Adrenal gland (tissue), 9 donors: ENCODE measurements at regions not wholly inside any gene's neighbourhood (a gene's known extent, or its start where the extent isn't known, plus 50 kb on each side); places are given as distances from the start of the nearest gene placed in this dataset.

Source experiments
- DNase-seq, 7 donors: peaks; one replicate each; pipeline ENCODE4 v3.0.0-alpha.2; 2019 to 2020
- H3K27ac ChIP-seq, 5 donors: fragments of 200-600 bp; sonication (generic) in 4 of 5; 1 replicate in 3 of 5; 2 replicates in 2 of 5; pipeline versions ENCODE4 v1.5.1 to v1.8.0; 2016 to 2020; ENCODE audit warnings: mild to moderate bottlenecking in 1 of 5
- H3K27me3 ChIP-seq: fragments of 200-600 bp; 2 replicates; pipeline ENCODE4 v1.8.0; 2021
- H3K36me3 ChIP-seq, 2 donors: fragments of 200-600 bp; replicated peaks in 1 of 2; 1 replicate in 1 of 2; 2 replicates in 1 of 2; pipeline versions ENCODE4 v1.5.1 to v1.8.0; 2018 to 2022
- H3K4me1 ChIP-seq, 2 donors: fragments of 200-600 bp; replicated peaks in 1 of 2; 1 replicate in 1 of 2; 2 replicates in 1 of 2; pipeline versions ENCODE4 v1.5.1 to v1.8.0; 2018 to 2021
- H3K4me3 ChIP-seq, 4 donors: fragments of 200-600 bp; sonication (generic) in 3 of 4; one replicate each; pipeline ENCODE4 v1.5.1; 2016 to 2018
- H3K9me3 ChIP-seq, 3 donors: fragments of 200-600 bp; sonication (generic) in 1 of 3; replicated peaks in 1 of 3; 1 replicate in 2 of 3; 2 replicates in 1 of 3; pipeline versions ENCODE4 v1.5.1 to v1.8.0; 2016 to 2021
- CTCF ChIP-seq, 6 experiments: fragments of 450-650 bp in 4 of 6; fragments of 200-600 bp in 2 of 6; sonication (generic) in 1 of 6; IDR thresholded peaks; 1 replicate in 5 of 6; 2 replicates in 1 of 6; pipeline versions ENCODE4 v1.5.1 to v1.8.0; 2016 to 2021; ENCODE audit warnings: antibody characterized with exemption in 6 of 6, mild to moderate bottlenecking in 2 of 6, moderate library complexity in 1 of 6
- POLR2A ChIP-seq, 2 donors: fragments of 450-650 bp; IDR thresholded peaks; one replicate each; pipeline ENCODE4 v1.6.1; 2017; ENCODE audit warnings: antibody characterized with exemption in 2 of 2, mild to moderate bottlenecking in 2 of 2, moderate library complexity in 1 of 2
- WGBS, 4 donors: extraction: QIAGEN DNeasy Blood & Tissue Kit in 2 of 4; methylation state at CpG; one replicate each; pipeline versions ENCODE4 v1.1.5 to v1.1.7; 2013 to 2017; 5-methylcytosine and 5-hydroxymethylcytosine counted together
- intact Hi-C, 2 donors: fragments of 100-400 bp; cut with DNase I; formaldehyde crosslinking; loops; one replicate each; pipeline versions ENCODE4 v1.14.1 to v1.15.0; 2022 to 2023
- donor health status: healthy with polysubstance abuse.
- donor health status: Bipolar disorder and iron deficiency.
- donor health status: DM: yes; HTN: yes; CAD: no.
- donor health status: DM: no; HTN: no; CAD: no.
- donor health status: DM: no; HTN: no; CAD: no.

- intact Hi-C loops, result no loop called here
- H3K4me3 ChIP-seq, result no peak overlapping the region
- WGBS, 4 donors, result 78 to 88% (median 83%) methylated on average over 2 of the region's 2 CpGs
- no peak overlapping the region for H3K27ac ChIP-seq
- H3K27me3 ChIP-seq, result no peaks in the 10 kb centered on the region
- no peaks in the 10 kb centered on the region for H3K9me3 ChIP-seq
- no peak for TF ChIP-seq POLR2A (IDR thresholded peaks at IDR 0.05)
- no peaks in the 10 kb centered on the region for H3K4me1 ChIP-seq
- H3K36me3 ChIP-seq, result no peaks in the 10 kb centered on the region
- no peak for DNase-seq
Observed at GRCh38 chr16:76791151-76791550, 399.8 kb upstream of the MON1B start.

GRCh38 chr16:76796416-76796815, 394.6 kb upstream of the MON1B start:
- intact Hi-C loops, result no loop called here
- Histone ChIP-seq H3K27me3 (no peaks in the 10 kb centered on the region), H3K27ac (no peak overlapping the region), H3K4me3 (no peak overlapping the region), H3K9me3 (no peaks in the 10 kb centered on the region), H3K36me3 (no peaks in the 10 kb centered on the region), H3K4me1 (no peaks in the 10 kb centered on the region)
- TF ChIP-seq POLR2A (IDR thresholded peaks at IDR 0.05) (no peak), CTCF (IDR thresholded peaks at IDR 0.05) (no peak)
- no peak for DNase-seq
- 66 to 80% (median 74%) methylated on average over 8 of the region's 8 CpGs for WGBS, 4 donors

- intact Hi-C loops, result no loop called here
- H3K9me3 ChIP-seq, result no peaks in the 10 kb centered on the region
- H3K27ac ChIP-seq, result no peak overlapping the region
- DNase-seq, result no peak
- no peaks in the 10 kb centered on the region for H3K4me1 ChIP-seq
- no peak overlapping the region for H3K4me3 ChIP-seq
- no peaks in the 10 kb centered on the region for H3K27me3 ChIP-seq
- TF ChIP-seq POLR2A (IDR thresholded peaks at IDR 0.05), result no peak
- TF ChIP-seq CTCF (IDR thresholded peaks at IDR 0.05), result no peak
- H3K36me3 ChIP-seq, result no peaks in the 10 kb centered on the region
- WGBS, 4 donors, result 76 to 86% (median 82%) methylated on average over 1 of the region's 1 CpG
Observed at GRCh38 chr16:76796978-76797377, 394.0 kb upstream of the MON1B start.

- Histone ChIP-seq H3K9me3 (no peaks in the 10 kb centered on the region), H3K4me3 (no peak overlapping the region), H3K27ac (no peak overlapping the region), H3K27me3 (no peaks in the 10 kb centered on the region), H3K4me1 (no peaks in the 10 kb centered on the region), H3K36me3 (no peaks in the 10 kb centered on the region)
- no peak for TF ChIP-seq POLR2A (IDR thresholded peaks at IDR 0.05)
- TF ChIP-seq CTCF (IDR thresholded peaks at IDR 0.05), result no peak
- intact Hi-C loops, result no loop called here
- WGBS, 4 donors, result 68 to 83% (median 73%) methylated on average over 4 of the region's 4 CpGs
- no peak for DNase-seq
Observed at GRCh38 chr16:76797457-76797856, 393.5 kb upstream of the MON1B start.

- TF ChIP-seq CTCF (IDR thresholded peaks at IDR 0.05), result no peak
- no peak for TF ChIP-seq POLR2A (IDR thresholded peaks at IDR 0.05)
- H3K36me3 ChIP-seq, result no peaks in the 10 kb centered on the region
- no peak overlapping the region for H3K4me3 ChIP-seq
- H3K9me3 ChIP-seq, result no peaks in the 10 kb centered on the region
- WGBS, 4 donors, result 77 to 82% (median 78%) methylated on average over 6 of the region's 6 CpGs
- no peak overlapping the region for H3K27ac ChIP-seq
- no peak for DNase-seq
- H3K4me1 ChIP-seq, result no peaks in the 10 kb centered on the region
- no peaks in the 10 kb centered on the region for H3K27me3 ChIP-seq
- intact Hi-C loops, result no loop called here
Observed at GRCh38 chr16:76800196-76800595, 390.8 kb upstream of the MON1B start.
